ENCODE measurements at regions not wholly inside any gene's neighbourhood (a gene's known extent, or its start where the extent isn't known, plus 50 kb on each side); places are given as distances from the start of the nearest gene placed in this dataset.

- Mint-ChIP-seq H3K27ac (no peak overlapping the region), H3K4me3 (no peak overlapping the region), H3K9me3 (peaks cover 21% of the 10 kb centered on the region), H3K36me3 (ENCODE audit: low read depth) (peaks cover 8% of the 10 kb centered on the region), H3K27me3 (ENCODE audit: low read depth) (no peaks in the 10 kb centered on the region), H3K4me1 (ENCODE audit: low read depth) (peaks cover 12% of the 10 kb centered on the region)
These were observed 121.8 kb upstream of the PLXNC1 start for GRCh38 chr12:94026596-94026995.

GRCh38 chr12:94027561-94027960, 120.8 kb upstream of the PLXNC1 start:
- H3K4me3 Mint-ChIP-seq: no peak overlapping the region
- peaks cover 22% of the 10 kb centered on the region for H3K9me3 Mint-ChIP-seq
- peaks cover 16% of the 10 kb centered on the region for H3K4me1 Mint-ChIP-seq (ENCODE audit: low read depth)
- H3K27ac Mint-ChIP-seq: no peak overlapping the region
- H3K27me3 Mint-ChIP-seq (ENCODE audit: low read depth): no peaks in the 10 kb centered on the region
- peaks cover 7% of the 10 kb centered on the region for H3K36me3 Mint-ChIP-seq (ENCODE audit: low read depth)

GRCh38 chr12:94031763-94032162, 116.6 kb upstream of the PLXNC1 start:
- peaks cover 15% of the 10 kb centered on the region for H3K36me3 Mint-ChIP-seq (ENCODE audit: low read depth)
- peaks cover 29% of the 10 kb centered on the region for H3K4me1 Mint-ChIP-seq (ENCODE audit: low read depth)
- no peak overlapping the region for H3K4me3 Mint-ChIP-seq
- peaks cover 38% of the 10 kb centered on the region for H3K9me3 Mint-ChIP-seq
- H3K27ac Mint-ChIP-seq: no peak overlapping the region
- no peaks in the 10 kb centered on the region for H3K27me3 Mint-ChIP-seq (ENCODE audit: low read depth)

GRCh38 chr12:94032368-94032767, 116.0 kb upstream of the PLXNC1 start:
- H3K9me3 Mint-ChIP-seq: peaks cover 41% of the 10 kb centered on the region
- H3K36me3 Mint-ChIP-seq (ENCODE audit: low read depth): peaks cover 15% of the 10 kb centered on the region
- H3K27me3 Mint-ChIP-seq (ENCODE audit: low read depth): no peaks in the 10 kb centered on the region
- H3K4me3 Mint-ChIP-seq: no peak overlapping the region
- no peak overlapping the region for H3K27ac Mint-ChIP-seq
- peaks cover 29% of the 10 kb centered on the region for H3K4me1 Mint-ChIP-seq (ENCODE audit: low read depth)

GRCh38 chr12:94033101-94033500, 115.3 kb upstream of the PLXNC1 start:
- Mint-ChIP-seq H3K4me3 (no peak overlapping the region), H3K27ac (no peak overlapping the region)

GRCh38 chr12:94033784-94034183, 114.6 kb upstream of the PLXNC1 start:
- H3K27ac Mint-ChIP-seq: no peak overlapping the region
- H3K4me3 Mint-ChIP-seq: no peak overlapping the region
- H3K27me3 Mint-ChIP-seq (ENCODE audit: low read depth): no peaks in the 10 kb centered on the region
- H3K36me3 Mint-ChIP-seq (ENCODE audit: low read depth): peaks cover 15% of the 10 kb centered on the region
- H3K4me1 Mint-ChIP-seq (ENCODE audit: low read depth): peaks cover 29% of the 10 kb centered on the region
- H3K9me3 Mint-ChIP-seq: peaks cover 44% of the 10 kb centered on the region

More at GRCh38 chr12:94033101-94033500, 115.3 kb upstream of the PLXNC1 start:
- H3K4me1 Mint-ChIP-seq (ENCODE audit: low read depth): peaks cover 29% of the 10 kb centered on the region
- no peaks in the 10 kb centered on the region for H3K27me3 Mint-ChIP-seq (ENCODE audit: low read depth)
- H3K36me3 Mint-ChIP-seq (ENCODE audit: low read depth): peaks cover 15% of the 10 kb centered on the region
- peaks cover 43% of the 10 kb centered on the region for H3K9me3 Mint-ChIP-seq

GRCh38 chr12:94037444-94037843, 110.9 kb upstream of the PLXNC1 start:
- H3K4me1 Mint-ChIP-seq (ENCODE audit: low read depth): peaks cover 13% of the 10 kb centered on the region
- H3K27ac Mint-ChIP-seq: no peak overlapping the region
- peaks cover 44% of the 10 kb centered on the region for H3K9me3 Mint-ChIP-seq

GRCh38 chr12:94038605-94039004, 109.8 kb upstream of the PLXNC1 start:
- Mint-ChIP-seq H3K9me3 (peaks cover 40% of the 10 kb centered on the region), H3K4me1 (ENCODE audit: low read depth) (peaks cover 3% of the 10 kb centered on the region), H3K36me3 (ENCODE audit: low read depth) (peaks cover 8% of the 10 kb centered on the region), H3K27ac (no peak overlapping the region), H3K27me3 (ENCODE audit: low read depth) (peaks cover 3% of the 10 kb centered on the region), H3K4me3 (no peak overlapping the region)

More at GRCh38 chr12:94037444-94037843, 110.9 kb upstream of the PLXNC1 start:
- H3K4me3 Mint-ChIP-seq: no peak overlapping the region
- H3K36me3 Mint-ChIP-seq (ENCODE audit: low read depth): peaks cover 10% of the 10 kb centered on the region
- H3K27me3 Mint-ChIP-seq (ENCODE audit: low read depth): peaks cover 3% of the 10 kb centered on the region

GRCh38 chr12:94039199-94039840, 109.1 kb upstream of the PLXNC1 start:
- peaks cover 6% of the 10 kb centered on the region for H3K36me3 Mint-ChIP-seq (ENCODE audit: low read depth)
- peaks cover 33% of the 10 kb centered on the region for H3K9me3 Mint-ChIP-seq
- no peak overlapping the region for H3K27ac Mint-ChIP-seq
- H3K4me3 Mint-ChIP-seq: no peak overlapping the region
- H3K4me1 Mint-ChIP-seq (ENCODE audit: low read depth): no peaks in the 10 kb centered on the region
- H3K27me3 Mint-ChIP-seq (ENCODE audit: low read depth): peaks cover 3% of the 10 kb centered on the region

GRCh38 chr12:94039914-94040313, 108.5 kb upstream of the PLXNC1 start:
- Mint-ChIP-seq H3K27me3 (ENCODE audit: low read depth) (peaks cover 3% of the 10 kb centered on the region), H3K27ac (no peak overlapping the region), H3K4me3 (no peak overlapping the region), H3K9me3 (peaks cover 28% of the 10 kb centered on the region), H3K36me3 (ENCODE audit: low read depth) (peaks cover 2% of the 10 kb centered on the region), H3K4me1 (ENCODE audit: low read depth) (no peaks in the 10 kb centered on the region)

- H3K27ac Mint-ChIP-seq: no peak overlapping the region
- H3K4me3 Mint-ChIP-seq: no peak overlapping the region
- peaks cover 2% of the 10 kb centered on the region for H3K36me3 Mint-ChIP-seq (ENCODE audit: low read depth)
- H3K27me3 Mint-ChIP-seq (ENCODE audit: low read depth): peaks cover 3% of the 10 kb centered on the region
- H3K9me3 Mint-ChIP-seq: peaks cover 18% of the 10 kb centered on the region
- no peaks in the 10 kb centered on the region for H3K4me1 Mint-ChIP-seq (ENCODE audit: low read depth)
These were observed 106.5 kb upstream of the PLXNC1 start for GRCh38 chr12:94041850-94042249.

GRCh38 chr12:94042321-94042720, 106.1 kb upstream of the PLXNC1 start:
- no peak overlapping the region for H3K27ac Mint-ChIP-seq
- peaks cover under 1% of the 10 kb centered on the region for H3K4me1 Mint-ChIP-seq (ENCODE audit: low read depth)

GRCh38 chr12:94046626-94047410, 101.6 kb upstream of the PLXNC1 start:
- peaks cover 7% of the 10 kb centered on the region for H3K4me1 Mint-ChIP-seq (ENCODE audit: low read depth)
- H3K27me3 Mint-ChIP-seq (ENCODE audit: low read depth): peaks cover 7% of the 10 kb centered on the region
- no peaks in the 10 kb centered on the region for H3K36me3 Mint-ChIP-seq (ENCODE audit: low read depth)
- no peak overlapping the region for H3K4me3 Mint-ChIP-seq
- H3K27ac Mint-ChIP-seq: no peak overlapping the region
- H3K9me3 Mint-ChIP-seq: peaks cover 8% of the 10 kb centered on the region

More at GRCh38 chr12:94042321-94042720, 106.1 kb upstream of the PLXNC1 start:
- H3K36me3 Mint-ChIP-seq (ENCODE audit: low read depth): peaks cover 2% of the 10 kb centered on the region
- no peak overlapping the region for H3K4me3 Mint-ChIP-seq
- peaks cover 3% of the 10 kb centered on the region for H3K27me3 Mint-ChIP-seq (ENCODE audit: low read depth)
- H3K9me3 Mint-ChIP-seq: peaks cover 15% of the 10 kb centered on the region

GRCh38 chr12:94047781-94048567, 100.4 kb upstream of the PLXNC1 start:
- Mint-ChIP-seq H3K9me3 (peaks cover 11% of the 10 kb centered on the region), H3K4me3 (no peak overlapping the region), H3K27ac (no peak overlapping the region), H3K4me1 (ENCODE audit: low read depth) (peaks cover 7% of the 10 kb centered on the region), H3K36me3 (ENCODE audit: low read depth) (no peaks in the 10 kb centered on the region), H3K27me3 (ENCODE audit: low read depth) (peaks cover 7% of the 10 kb centered on the region)

Measured in T-helper 1 cell treated with Interleukin-12 subunit alpha and Interleukin-12 subunit beta and Interleukin-4 antibody, amounts not matched to agents 30 μg/mL and 1 μg/mL, for 36 hours (primary cell).